HG03469 (cell line): ENCODE measurements at regions not wholly inside any gene's neighbourhood (a gene's known extent, or its start where the extent isn't known, plus 50 kb on each side); places are given as distances from the start of the nearest gene placed in this dataset.
A peak's percentile ranks its signal among the peaks of the same experiment; 100 is the strongest.
"Not testable (repeated sequence)": the region's sequence is repeated elsewhere in the genome, so short reads cannot be mapped to it uniquely, and the experiment has no call there.

Experiments
- ATAC-seq: cut with Tn5 transposase; IDR thresholded peaks from one replicate; pipeline ENCODE4 v1.9.1; 2021; ENCODE audit warnings: mild to moderate bottlenecking, moderate library complexity, moderate number of reproducible peaks; ENCODE audit not compliant: unreplicated experiment

DNA sequence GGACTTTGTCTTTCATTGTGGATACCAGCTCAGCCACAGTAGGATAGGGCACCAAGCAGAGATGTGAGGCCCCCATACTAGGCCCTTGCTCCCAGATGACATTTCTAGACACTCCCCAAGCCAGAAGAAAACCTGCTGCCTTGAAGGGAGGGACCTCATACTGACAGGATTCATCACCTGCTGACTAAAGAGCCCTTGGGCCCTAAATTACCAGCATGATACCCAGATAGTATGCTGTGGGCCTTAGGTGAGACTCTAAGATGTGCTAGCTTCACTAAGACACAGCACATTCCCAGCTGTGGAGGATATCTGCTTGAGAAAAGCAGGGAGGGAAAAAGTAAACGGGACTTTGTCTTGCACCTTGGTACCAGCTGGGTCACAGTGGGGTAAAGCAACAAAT, 324.0 kb downstream of the TBL1XR1 start:
- ATAC-seq = no peak

DNA sequence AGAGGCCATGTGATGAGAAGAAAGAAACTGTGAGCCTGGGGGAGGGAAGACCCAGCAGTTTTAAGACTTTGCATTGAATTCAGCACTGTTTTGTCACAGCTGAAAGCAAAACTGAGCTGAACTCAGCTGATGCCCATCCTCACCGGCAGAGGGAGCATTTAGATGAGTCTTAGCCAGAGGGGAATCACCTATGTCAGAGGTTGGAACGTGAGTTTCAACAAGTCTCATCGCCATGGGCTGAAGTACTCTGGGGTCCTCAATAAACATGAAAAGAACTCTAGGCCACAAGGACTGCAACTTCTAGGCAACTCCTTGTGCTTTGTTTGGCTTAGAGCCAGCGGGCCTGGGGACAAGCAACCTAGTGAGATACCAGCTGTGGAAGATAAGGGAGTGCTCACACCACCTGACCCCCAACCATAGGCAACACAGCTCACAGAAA, 324.5 kb downstream of the TBL1XR1 start:
- peak; percentile 97 for ATAC-seq

DNA sequence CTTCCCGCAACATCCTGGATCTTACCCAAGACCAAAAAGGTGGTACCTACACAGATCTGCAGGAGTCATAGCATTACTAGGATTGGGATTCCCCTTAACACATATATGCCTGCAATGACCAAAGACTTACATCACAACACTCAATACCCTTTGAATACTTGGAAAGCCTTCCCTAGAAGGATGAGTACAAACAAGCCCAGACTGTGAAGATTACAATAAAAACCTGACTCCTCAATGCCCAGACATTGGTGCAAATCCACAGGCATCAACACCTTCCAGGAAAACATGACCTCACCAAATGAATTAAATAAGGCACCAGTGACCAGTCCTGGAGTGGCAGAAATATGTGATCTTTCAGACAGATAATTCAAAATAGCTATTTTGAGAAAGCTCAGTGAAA, 326.8 kb downstream of the TBL1XR1 start:
- ATAC-seq = no peak

DNA sequence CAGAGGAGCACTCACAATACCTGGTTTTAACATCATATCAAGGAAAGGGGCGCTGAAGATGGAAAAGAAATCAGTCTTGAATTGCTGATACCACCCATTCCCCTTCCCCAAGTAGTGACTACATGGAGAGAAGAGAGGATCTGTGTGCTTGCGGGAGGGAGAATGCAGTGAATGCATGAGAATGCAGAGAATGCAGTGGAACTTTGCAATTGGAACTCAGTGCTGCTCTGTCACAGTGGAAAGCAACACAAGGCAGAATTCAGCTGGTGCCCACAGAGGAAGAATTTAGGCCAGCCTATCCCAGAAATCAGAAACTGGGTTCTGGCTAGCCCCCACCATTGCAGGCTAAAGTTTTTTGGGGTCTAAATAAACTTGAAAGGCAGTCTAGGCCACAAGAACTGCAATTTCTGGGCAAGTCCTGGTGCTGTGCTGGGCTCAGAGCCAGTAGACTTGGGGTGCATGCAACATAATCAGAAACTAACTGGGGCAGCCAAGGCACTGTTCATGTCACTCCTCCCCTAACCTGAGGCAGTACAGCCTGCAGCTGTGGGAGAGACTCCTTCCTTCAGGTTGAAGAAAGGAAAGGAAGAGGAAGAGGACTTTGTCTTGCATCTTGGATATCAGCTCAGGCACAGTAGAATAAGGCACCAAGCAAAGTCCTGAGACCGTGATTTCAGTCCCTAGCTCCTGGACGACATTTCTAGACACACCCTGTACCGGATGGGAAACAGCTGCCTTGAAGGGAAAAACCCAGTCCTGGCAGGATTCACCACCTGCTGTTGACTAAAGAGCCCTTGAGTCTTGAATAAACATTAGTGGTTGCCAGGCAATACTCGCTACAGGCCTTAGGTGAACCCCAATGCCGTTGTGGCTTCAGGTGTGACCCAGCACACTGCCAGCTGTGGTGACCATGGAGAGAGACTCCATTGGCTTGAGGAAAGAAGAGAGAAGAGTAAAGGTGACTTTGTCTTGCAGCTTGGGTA, 329.3 kb downstream of the TBL1XR1 start:
- ATAC-seq = no peak

DNA sequence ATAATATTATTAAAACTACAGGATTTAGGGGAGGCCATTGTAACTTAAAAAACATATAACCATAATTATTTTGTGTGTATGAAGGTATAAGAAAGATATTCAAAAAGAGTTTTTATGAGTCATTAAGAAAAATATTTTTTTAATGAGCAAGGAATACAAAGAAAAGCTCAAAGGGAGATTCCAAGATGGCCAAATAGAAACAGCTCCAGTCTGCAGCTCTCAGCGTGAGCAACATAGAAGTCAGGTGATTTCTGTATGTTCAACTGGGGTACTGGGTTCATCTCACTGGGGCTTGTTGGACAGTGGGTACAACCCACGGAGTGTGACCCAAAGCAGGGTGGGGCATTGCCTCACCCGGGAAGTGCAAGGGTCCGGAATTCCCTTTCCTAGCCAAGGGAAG, 336.1 kb downstream of the TBL1XR1 start:
- no peak for ATAC-seq

DNA sequence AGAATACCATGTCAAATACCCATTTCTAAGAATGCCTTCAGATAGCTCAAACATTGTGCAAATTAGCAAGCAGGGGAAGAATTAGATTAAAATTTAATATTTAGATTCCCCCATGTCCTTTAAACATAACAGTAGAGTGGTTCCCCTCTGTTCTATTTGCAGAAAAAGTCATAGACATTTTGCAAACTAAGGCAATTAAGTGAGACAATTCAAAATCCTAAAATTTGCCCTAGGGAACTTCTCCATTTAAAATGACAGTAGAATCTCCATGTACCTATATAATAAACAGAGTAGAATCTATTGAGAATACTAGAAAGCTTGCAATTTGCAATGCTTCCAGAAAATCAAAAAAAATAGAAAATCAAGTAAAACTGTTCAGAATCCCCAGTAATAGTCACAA, 340.6 kb downstream of the TBL1XR1 start:
- no peak for ATAC-seq

DNA sequence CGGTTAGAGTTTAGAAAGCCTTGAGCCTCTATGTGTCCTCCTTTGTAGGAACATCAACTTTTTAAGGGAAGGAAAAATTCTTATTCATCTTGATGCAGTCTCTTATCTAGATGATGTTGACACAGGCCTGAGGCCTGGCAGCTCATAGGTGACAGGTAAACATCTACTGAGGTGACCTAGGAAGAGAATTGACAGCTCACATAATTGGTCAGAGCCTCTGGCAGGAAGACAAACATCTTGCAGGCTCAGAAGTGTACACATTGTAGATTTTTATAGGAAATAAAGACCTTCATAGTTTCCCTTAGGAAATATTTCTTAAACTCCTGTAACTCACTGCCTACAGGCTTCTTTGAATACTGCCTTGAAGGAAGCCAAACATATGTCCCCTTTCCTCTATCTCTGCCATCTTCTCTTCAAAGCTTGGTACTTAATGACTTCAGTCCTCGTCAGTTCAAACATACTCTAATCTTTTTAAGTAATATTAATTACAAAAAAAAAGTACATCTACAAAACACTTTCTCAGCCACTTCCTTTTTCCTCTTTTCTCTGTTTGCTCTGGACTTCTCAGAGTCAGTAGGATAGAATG, 341.3 kb downstream of the TBL1XR1 start:
- no peak for ATAC-seq

DNA sequence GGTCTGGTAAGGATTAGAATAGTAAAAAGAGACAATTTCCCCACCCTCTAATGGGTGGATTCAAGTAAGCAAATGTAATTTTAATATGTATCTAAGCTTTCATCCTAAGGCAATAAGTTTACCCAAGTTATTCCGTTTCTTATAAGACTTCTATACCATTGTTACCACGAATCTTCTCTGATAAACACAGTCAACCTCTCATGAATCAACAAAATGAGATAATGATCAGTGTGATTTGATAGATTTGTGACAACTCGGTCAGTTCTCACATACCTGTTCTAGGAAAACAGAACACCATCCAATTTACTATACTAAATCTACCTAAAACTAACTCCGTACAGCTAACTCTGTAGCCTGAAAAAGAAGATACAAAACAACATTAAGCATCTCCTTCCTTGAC, 342.1 kb downstream of the TBL1XR1 start:
- ATAC-seq = no peak

DNA sequence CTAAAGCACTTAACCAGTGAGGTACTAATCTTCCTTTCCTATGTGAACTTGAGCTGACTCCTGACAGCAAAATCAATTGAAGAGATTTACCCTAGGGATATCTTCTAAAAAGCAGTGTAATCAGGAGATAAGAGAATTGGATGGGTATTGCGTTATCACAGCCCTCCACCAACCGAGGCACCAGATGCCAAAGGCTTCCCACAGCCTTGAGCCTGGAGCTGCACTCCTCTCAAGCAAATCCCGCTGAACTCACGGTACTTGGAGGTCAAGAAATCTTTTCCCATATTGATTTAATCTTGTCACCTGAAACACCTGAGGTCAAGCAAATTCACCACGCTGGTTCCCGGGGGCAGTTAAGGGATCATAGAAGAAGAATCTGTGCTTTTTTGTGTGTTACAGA, 346.8 kb downstream of the TBL1XR1 start:
- ATAC-seq = no peak

DNA sequence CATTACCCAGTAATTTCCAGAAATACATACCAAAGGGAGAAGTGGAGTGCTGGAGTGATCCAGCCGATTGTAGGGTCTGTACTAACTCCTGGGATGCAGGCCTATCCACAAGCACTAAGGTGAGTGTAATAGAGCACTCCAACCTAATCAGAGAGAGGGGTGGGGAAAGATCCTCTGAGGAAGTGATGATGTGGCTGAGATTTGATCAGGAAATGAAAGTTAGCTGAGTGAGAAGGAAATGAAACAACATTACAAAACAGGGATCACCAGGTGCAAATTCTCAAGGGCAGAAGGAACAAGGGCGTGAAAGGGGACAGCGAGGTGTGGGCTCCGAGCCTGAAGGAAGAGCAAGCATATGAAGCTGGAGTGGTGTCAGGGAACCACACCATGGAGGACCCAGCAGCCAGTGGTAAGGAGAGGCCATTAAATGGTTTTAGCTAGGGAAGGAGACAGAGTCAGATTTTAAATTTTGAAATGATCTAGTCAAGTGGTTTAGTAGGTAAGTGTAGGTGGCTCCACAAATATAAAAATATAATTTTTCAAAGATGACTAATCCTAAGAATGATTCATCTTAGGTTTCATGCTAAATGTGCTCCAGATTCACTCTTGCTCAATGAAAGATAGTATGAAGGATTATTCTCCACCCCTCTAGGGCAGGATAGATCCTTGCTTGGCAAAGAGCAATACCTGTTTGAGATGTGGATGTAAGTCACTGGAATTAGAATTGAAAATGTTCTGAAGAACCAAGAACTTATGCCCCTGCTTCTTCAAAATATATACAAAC, 348.7 kb downstream of the TBL1XR1 start:
- no peak for ATAC-seq

DNA sequence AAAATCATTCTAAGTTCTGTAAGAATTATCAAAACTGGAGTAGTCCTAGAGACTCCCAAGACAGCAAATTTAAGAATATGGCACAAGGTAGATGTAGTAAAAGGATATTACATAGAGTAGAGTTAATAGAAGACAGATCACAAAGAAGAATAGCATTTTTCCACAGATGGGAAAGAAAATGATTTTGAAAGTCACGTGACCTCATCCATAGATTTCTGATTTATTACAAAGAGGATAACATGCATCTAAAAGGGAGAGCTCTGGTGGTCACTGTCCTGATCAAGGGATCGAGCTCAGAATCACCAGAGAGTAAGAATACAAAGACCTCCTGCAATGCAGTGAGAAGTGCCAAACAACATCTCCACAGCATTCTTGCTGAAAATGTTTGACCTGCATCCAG, 354.4 kb downstream of the TBL1XR1 start:
- no peak for ATAC-seq

DNA sequence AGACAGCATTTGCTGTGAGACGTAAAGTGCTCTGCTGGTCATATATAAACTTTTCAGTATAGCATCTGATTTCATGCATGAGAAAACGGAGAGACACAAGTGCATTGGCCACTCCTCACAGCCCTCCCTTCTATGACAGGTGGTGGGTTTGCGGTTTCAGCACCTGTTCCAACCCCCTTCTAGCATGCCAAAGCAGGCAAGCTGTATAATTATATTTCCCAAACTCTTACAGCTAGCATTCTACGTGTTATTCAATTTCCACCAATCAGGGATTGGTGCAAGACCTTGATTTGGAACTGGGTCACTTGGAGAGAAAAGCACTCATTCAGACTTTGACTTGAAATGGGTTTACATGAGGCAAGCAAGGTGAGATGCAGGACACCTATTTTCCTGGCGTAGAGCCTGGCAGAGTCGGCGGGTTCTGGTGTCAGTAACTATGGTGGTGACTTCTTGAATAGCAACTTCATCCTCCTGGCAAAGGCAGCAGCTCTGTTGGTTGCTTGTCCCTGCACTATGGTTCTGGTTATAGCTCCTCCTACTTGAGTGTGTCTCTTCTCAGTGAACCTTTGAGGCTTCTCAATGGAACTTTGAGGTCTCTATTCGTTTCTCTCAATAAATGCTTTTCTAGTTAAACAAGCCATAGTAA, 356.5 kb downstream of the TBL1XR1 start:
- ATAC-seq = no peak

DNA sequence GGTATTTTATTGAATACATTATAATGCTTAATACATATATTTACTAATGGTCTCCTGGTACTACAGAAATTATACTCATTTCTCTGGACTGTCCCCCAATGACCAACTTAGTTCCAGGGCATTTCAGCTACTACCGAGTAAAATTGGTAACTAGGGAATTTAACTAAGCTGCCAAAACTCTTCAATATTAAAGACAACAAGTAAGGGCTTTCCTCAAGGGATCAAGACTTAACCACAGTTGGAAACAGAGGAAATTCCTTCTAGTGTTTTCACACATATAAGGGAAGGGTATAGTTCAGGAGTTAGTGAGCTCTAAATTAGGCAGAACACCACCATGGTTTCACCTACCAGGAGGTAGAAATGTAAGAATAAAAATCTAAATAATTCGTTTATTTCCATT, 357.4 kb downstream of the TBL1XR1 start:
- ATAC-seq = no peak

DNA sequence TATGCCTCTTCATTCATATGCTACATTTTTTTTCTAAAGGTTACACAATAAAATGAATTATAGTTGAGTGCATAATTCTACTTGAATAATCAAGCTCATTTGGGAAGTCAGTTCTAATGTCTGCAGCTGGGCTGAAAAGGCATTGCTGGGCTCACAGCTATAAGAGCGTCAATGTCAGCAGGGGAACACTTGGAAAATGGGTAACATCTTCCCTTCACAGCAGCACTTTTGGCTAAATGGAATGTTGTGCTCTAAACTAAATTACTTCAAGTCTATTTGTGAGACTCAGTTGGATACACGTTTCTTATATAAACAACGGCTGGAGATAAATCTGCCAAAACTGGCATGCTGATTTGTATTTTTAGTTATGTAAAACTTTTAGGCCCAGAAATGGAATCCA, 357.8 kb downstream of the TBL1XR1 start:
- ATAC-seq = no peak

DNA sequence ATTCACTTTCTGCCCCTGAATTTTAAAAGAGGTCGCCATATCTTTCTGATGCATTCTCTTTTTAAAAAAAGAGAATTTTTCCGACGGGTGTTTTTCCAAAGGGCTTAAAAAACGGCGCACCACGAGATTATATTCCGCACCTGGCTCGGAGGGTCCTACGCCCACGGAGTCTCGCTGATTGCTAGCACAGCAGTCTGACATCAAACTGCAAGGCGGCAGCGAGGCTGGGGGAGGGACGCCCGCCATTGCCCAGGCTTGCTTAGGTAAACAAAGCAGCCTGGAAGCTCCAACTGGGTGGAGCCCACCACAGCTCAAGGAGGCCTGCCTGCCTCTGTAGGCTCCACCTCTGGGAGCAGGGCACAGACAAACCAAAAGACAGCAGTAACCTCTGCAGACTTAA, 370.0 kb downstream of the TBL1XR1 start:
- not testable (repeated sequence) for ATAC-seq

DNA sequence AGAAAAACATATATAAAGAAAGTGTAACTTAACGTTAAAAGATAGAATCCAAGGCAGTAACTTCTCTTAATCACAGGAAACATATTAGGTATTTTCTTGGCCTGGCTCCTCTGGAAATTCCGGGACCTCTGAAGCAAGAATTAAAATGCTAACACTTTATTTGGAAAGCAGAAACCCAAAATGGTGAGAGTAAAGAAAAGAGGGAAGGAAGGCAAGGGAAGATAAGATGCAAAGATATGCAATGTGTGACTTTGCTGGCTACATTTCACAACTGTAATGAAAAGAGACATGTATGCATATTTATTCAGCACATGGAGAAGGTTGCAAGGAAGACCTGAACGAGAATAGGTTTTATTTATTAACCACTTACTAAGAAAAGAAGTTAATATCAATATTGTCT, 372.5 kb downstream of the TBL1XR1 start:
- no peak for ATAC-seq

DNA sequence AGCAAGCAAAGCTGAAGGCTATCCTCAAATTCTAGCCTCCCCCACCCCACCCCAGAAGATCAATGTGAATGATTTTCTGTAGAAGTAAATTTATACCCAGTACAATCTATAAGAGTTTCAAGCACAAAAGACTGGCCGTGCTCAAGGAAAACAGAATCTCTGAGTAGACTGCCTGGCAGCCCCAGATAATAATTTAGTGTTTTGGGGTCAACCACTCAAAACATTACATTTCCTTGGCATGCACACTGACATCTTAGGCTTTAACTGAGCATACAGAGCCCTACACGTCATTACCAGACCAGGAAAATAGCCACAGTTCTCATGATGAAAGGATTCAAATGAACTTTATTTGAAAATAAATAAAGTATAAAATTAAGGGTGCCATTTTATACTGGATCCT, 376.5 kb downstream of the TBL1XR1 start:
- no peak for ATAC-seq

DNA sequence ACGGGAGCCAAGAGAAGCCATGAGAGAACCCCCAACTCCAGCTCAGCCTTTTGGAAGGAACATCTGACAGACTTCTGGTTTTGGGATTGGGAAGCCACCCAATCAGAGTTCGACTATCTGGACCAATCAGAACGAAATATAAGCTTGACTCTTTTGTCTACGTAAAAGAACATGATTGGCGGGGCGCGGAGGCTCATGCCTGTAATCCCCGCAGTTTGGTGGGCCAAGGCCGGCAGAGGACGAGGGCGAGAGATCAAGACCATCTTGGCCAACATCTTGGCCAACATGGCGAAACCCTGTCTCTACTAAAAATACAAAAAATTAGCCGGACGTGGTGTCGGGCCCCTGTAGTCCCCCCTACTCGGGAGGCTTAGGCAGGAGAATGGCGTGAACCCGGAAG, 380.3 kb downstream of the TBL1XR1 start:
- no peak for ATAC-seq

DNA sequence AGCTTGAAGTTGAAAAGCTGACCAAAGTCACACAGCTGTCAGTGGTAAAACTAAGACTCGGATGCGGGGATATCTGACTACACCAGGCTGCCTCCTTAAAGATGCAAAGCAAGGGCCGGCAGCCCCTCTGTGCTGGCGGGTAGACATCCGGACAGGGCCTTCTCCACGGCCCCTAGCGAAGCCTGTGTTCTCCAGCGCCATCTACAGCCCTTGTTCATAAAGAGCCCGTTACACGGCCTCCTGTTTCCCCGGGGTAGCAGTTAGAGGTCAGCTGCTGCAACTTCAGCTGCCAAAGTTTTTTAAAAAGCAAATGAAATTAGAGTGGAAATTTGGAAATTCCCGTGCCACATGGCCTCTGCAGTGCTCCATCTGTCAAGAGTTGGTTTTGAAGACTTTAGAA, 383.0 kb downstream of the TBL1XR1 start:
- peak; percentile 99 for ATAC-seq

DNA sequence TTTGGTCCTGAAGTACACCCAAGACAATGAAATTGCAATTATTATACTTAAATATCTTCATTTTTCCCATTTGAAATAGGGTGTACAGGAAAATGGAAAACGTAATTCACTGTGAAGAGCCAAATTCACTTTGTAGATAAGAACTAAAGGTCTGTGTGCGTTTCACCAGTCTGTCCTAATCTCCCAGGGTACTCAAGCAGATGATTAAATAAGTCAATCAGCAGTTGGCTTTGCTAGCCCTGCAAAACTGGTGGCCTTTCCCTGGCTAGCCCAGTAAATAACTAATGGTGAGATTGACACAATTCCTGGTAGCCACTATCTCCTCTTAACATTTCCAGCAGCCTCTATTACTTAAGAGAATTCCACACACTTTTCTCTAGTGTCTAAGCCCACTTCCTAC, 389.3 kb downstream of the TBL1XR1 start:
- ATAC-seq = no peak

DNA sequence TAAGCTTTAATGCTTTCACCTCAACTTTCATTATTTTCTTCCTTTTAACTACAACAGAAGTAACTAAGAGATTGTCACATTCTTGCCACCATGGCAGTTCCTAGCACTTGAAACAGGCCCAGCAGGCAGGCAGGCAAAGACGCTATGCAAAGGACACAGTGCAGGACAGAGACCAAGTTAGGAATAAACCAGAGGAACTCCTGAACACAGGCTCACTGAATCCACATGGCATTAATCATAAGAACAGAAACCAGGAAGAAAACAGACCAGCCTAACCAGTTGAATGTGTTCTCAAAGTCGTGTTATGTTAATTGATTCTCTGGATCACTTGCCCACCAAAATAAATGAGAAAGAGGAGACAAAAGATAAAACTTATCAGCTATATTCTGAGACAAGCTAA, 397.6 kb downstream of the TBL1XR1 start:
- no peak for ATAC-seq
